Peyer's patch (tissue), 4 donors: ENCODE measurements at regions not wholly inside any gene's neighbourhood (a gene's known extent, or its start where the extent isn't known, plus 50 kb on each side); places are given as distances from the start of the nearest gene placed in this dataset.

Experiments used
- CTCF ChIP-seq, 6 experiments: fragments of 450-650 bp in 4 of 6; fragments of 200-600 bp in 2 of 6; sonication (generic) in 1 of 6; IDR thresholded peaks; one replicate each; pipeline ENCODE4 v1.5.1; 2017 to 2019; ENCODE audit warnings: antibody characterized with exemption in 6 of 6, mild to moderate bottlenecking in 3 of 6, moderate library complexity in 1 of 6
- POLR2A ChIP-seq, 2 donors: fragments of 450-650 bp; IDR thresholded peaks; one replicate each; pipeline ENCODE4 v1.5.1; 2017; ENCODE audit warnings: antibody characterized with exemption in 2 of 2, mild to moderate bottlenecking in 2 of 2, moderate library complexity in 2 of 2

GRCh38 chr4:144494280-144494679, 151.7 kb upstream of the HHIP start:
- no peak for TF ChIP-seq CTCF (IDR thresholded peaks at IDR 0.05)
- TF ChIP-seq POLR2A (IDR thresholded peaks at IDR 0.05), result no peak
